B cell (primary cell): ENCODE measurements at regions not wholly inside any gene's neighbourhood (a gene's known extent, or its start where the extent isn't known, plus 50 kb on each side); places are given as distances from the start of the nearest gene placed in this dataset.

Experiments used
- ATAC-seq: fragments of 200-7000 bp; cut with Tn5 transposase; one replicate; pipeline ENCODE4 v1.10.0; 2021; ENCODE audit warnings: low read depth, mild to moderate bottlenecking, moderate number of reproducible peaks, moderate library complexity
- CTCF ChIA-PET: fragments of 350-600 bp; sonication (Branson Sonifier 250); formaldehyde crosslinking; loops from one replicate; lab custom pipeline; 2021; ENCODE audit warnings: antibody characterized with exemption, inconsistent platforms; lab: Charles Lee
- POLR2A ChIA-PET: fragments of 350-600 bp; sonication (Branson Sonifier 250); formaldehyde crosslinking; loops from one replicate; lab custom pipeline; 2021; ENCODE audit warnings: antibody characterized with exemption; lab: Charles Lee
- DNase-seq: peaks from one replicate; pipeline ENCODE4 v3.0.0; 2013
- H2AFZ ChIP-seq: 2 replicates; pipeline ENCODE4 v1.6.1; 2012; ENCODE audit warnings: mild to moderate bottlenecking, low read depth, low read length; ENCODE audit not compliant: insufficient read depth, poor library complexity, severe bottlenecking
- H3K27ac ChIP-seq, 2 donors: 1 replicate in 1 of 2; 2 replicates in 1 of 2; pipeline ENCODE4 v1.5.1; 2012 to 2013; ENCODE audit warnings: low read length in 2 of 2, mild to moderate bottlenecking in 2 of 2, moderate library complexity in 1 of 2
- H3K27me3 ChIP-seq, 4 experiments: fragments of 200-600 bp in 1 of 4; sonication (generic) in 1 of 4; replicated peaks in 1 of 4; 1 replicate in 2 of 4; 2 replicates in 2 of 4; pipeline versions ENCODE4 v1.6.1 to v1.7.0; 2013 to 2016; ENCODE audit warnings: low read length in 3 of 4, mild to moderate bottlenecking in 2 of 4, mixed read lengths in 1 of 4, moderate library complexity in 1 of 4; ENCODE audit not compliant: insufficient read depth in 4 of 4, control insufficient read depth in 3 of 4; ENCODE audit errors: control extremely low read depth in 1 of 4
- H3K36me3 ChIP-seq, 2 experiments: replicated peaks in 1 of 2; 1 replicate in 1 of 2; 2 replicates in 1 of 2; pipeline versions ENCODE4 v1.6.1 to v1.7.1; 2013; ENCODE audit warnings: low read length in 1 of 2; ENCODE audit not compliant: insufficient read depth in 2 of 2, control insufficient read depth in 1 of 2; ENCODE audit errors: control extremely low read depth in 1 of 2, extremely low read depth in 1 of 2
- H3K4me1 ChIP-seq, 2 donors: fragments of 200-600 bp in 1 of 2; sonication (generic) in 1 of 2; 1 replicate in 1 of 2; 2 replicates in 1 of 2; pipeline versions ENCODE4 v1.5.1 to v1.6.1; 2013 to 2017; ENCODE audit warnings: low read length in 2 of 2; ENCODE audit not compliant: control insufficient read depth in 2 of 2, insufficient read depth in 2 of 2
- H3K4me2 ChIP-seq: replicated peaks from 2 replicates; pipeline ENCODE3; 2012; ENCODE audit warnings: mild to moderate bottlenecking, low read depth, low read length; ENCODE audit not compliant: poor library complexity, severe bottlenecking
- H3K4me3 ChIP-seq, 5 experiments: fragments of 200-600 bp in 1 of 5; sonication (generic) in 1 of 5; 1 replicate in 3 of 5; 2 replicates in 2 of 5; pipeline versions ENCODE4 v1.5.1 to v1.7.0; 2011 to 2016; ENCODE audit warnings: low read length in 4 of 5, mild to moderate bottlenecking in 4 of 5, low read depth in 2 of 5, control low read depth in 1 of 5, moderate library complexity in 1 of 5; ENCODE audit not compliant: insufficient read depth in 1 of 5; ENCODE audit errors: control extremely low read depth in 1 of 5, extremely low read depth in 1 of 5
- H3K79me2 ChIP-seq: fragments of 200-600 bp; sonication (generic); one replicate; pipeline ENCODE4 v1.6.0; 2016; ENCODE audit warnings: low read length; ENCODE audit not compliant: control insufficient read depth, insufficient read depth
- H3K9ac ChIP-seq: fragments of 200-600 bp; sonication (generic); 2 replicates; pipeline ENCODE4 v1.6.1; 2017; ENCODE audit warnings: mild to moderate bottlenecking, low read length, moderate library complexity
- H3K9me3 ChIP-seq, 3 donors: one replicate each; pipeline versions ENCODE4 v1.6.1 to v1.7.1; 2013; ENCODE audit warnings: low read length in 2 of 3; ENCODE audit not compliant: control insufficient read depth in 2 of 3, insufficient read depth in 1 of 3; ENCODE audit errors: control extremely low read depth in 1 of 3
- H4K20me1 ChIP-seq: 2 replicates; pipeline ENCODE4 v1.6.0; 2012; ENCODE audit warnings: mild to moderate bottlenecking, low read length; ENCODE audit not compliant: insufficient read depth, control insufficient read depth, poor library complexity, severe bottlenecking
- H3K27ac Mint-ChIP-seq: one replicate; pipeline ENCODE4 v1.8.0; 2021; ENCODE audit warnings: mixed read lengths
- H3K27me3 Mint-ChIP-seq: one replicate; pipeline ENCODE4 v1.8.0; 2021; ENCODE audit warnings: mixed read lengths
- H3K4me1 Mint-ChIP-seq: one replicate; pipeline ENCODE4 v1.8.0; 2021; ENCODE audit warnings: mixed read lengths
- H3K4me3 Mint-ChIP-seq: one replicate; pipeline ENCODE4 v1.8.0; 2021; ENCODE audit warnings: mixed read lengths
- H3K9me3 Mint-ChIP-seq: one replicate; pipeline ENCODE4 v1.8.0; 2022; ENCODE audit warnings: mixed read lengths; ENCODE audit not compliant: insufficient read depth
- EZH2 ChIP-seq: IDR thresholded peaks from 2 replicates; pipeline ENCODE4 v1.6.1; 2012; ENCODE audit warnings: borderline replicate concordance, low read depth, mild to moderate bottlenecking, moderate library complexity, low read length; ENCODE audit not compliant: insufficient read depth, poor library complexity, severe bottlenecking
- WGBS: methylation state at CpG from one replicate; pipeline ENCODE4 v1.1.5; 2013; ENCODE audit warnings: missing lambda C conversion rate; ENCODE audit not compliant: insufficient coverage; 5-methylcytosine and 5-hydroxymethylcytosine counted together
- intact Hi-C: fragments of 100-400 bp; cut with micrococcal nuclease; formaldehyde crosslinking; loops from one replicate; pipeline ENCODE4 v1.10.0; 2022
- TF ChIP-seq, protein P1 (sequence below): fragments of 200-600 bp; IDR thresholded peaks from one replicate; pipeline ENCODE4 v1.8.0; 2022; ENCODE audit warnings: antibody characterized with exemption, mild to moderate bottlenecking

DNA sequence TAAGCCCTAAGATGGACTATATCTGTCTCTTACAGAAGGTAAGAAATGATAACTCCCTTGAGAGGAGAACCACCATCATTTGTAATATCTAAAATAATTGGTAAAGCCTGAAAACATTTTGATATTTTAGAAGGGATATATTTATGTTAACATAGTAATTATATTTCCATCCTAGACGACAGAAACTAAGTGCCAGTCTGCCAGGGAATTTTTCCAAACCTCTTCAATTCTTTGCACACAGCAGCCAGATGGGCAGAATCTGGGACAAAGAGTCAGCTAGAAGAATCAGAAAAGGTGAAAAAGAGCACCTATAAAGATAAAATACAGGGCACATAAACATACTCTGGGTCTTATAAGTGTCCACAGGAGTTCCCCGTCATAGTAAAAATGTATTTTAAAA, 70.0 kb upstream of the CBLB start:
- H4K20me1 ChIP-seq: no peaks in the 10 kb centered on the region
- no peak overlapping the region for H3K4me3 ChIP-seq
- H3K4me2 ChIP-seq: no peak overlapping the region
- H3K27ac ChIP-seq: no peak overlapping the region
- ChIA-PET CTCF (no interaction called here), POLR2A (interaction anchor here (0.6 kb wide), 1 partner anchor 318 kb away, joined by 4 read pairs; no protein-coding TSS in a partner anchor)
- no peaks in the 10 kb centered on the region for H3K9me3 ChIP-seq
- Mint-ChIP-seq H3K4me3 (no peak overlapping the region), H3K27me3 (no peaks in the 10 kb centered on the region), H3K9me3 (peaks cover 2% of the 10 kb centered on the region), H3K4me1 (no peaks in the 10 kb centered on the region), H3K27ac (no peak overlapping the region)
- H3K27me3 ChIP-seq: no peaks in the 10 kb centered on the region
- no peaks in the 10 kb centered on the region for H3K4me1 ChIP-seq
- H3K9ac ChIP-seq: no peak overlapping the region
- no peak for TF ChIP-seq EZH2
- TF ChIP-seq, protein P1, sequence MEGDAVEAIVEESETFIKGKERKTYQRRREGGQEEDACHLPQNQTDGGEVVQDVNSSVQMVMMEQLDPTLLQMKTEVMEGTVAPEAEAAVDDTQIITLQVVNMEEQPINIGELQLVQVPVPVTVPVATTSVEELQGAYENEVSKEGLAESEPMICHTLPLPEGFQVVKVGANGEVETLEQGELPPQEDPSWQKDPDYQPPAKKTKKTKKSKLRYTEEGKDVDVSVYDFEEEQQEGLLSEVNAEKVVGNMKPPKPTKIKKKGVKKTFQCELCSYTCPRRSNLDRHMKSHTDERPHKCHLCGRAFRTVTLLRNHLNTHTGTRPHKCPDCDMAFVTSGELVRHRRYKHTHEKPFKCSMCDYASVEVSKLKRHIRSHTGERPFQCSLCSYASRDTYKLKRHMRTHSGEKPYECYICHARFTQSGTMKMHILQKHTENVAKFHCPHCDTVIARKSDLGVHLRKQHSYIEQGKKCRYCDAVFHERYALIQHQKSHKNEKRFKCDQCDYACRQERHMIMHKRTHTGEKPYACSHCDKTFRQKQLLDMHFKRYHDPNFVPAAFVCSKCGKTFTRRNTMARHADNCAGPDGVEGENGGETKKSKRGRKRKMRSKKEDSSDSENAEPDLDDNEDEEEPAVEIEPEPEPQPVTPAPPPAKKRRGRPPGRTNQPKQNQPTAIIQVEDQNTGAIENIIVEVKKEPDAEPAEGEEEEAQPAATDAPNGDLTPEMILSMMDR: no peak
- intact Hi-C loops: no loop called here
- no CpG with 5 or more reads among the region's 2 CpGs for WGBS
- H3K36me3 ChIP-seq: no peaks in the 10 kb centered on the region
- DNase-seq (no peak), ATAC-seq (no peak)
- H3K79me2 ChIP-seq: no peaks in the 10 kb centered on the region
- H2AFZ ChIP-seq: no peak overlapping the region

DNA sequence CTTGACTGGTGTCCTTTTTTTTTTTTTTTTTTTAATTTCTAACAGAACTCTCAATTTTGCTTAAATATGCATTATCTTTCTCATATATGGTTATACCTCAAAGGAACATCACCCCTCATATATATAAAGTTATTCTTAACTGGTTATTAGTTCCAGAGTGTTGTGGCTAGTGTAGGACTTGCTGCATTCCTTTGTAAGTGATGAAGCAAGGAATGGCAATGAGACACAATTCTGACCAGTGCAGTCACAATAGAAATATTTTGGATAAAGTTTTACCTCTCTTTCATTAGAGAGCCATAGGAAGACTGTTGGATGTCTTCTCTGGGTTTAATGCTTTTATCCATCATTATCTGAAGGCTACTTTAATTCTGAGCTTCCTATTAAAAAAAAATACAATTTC, 75.5 kb upstream of the CBLB start:
- Histone ChIP-seq H3K4me1 (no peaks in the 10 kb centered on the region), H3K9ac (no peak overlapping the region), H3K27me3 (no peaks in the 10 kb centered on the region), H3K27ac (no peak overlapping the region), H3K36me3 (no peaks in the 10 kb centered on the region), H3K9me3 (no peaks in the 10 kb centered on the region), H3K4me3 (no peak overlapping the region), H4K20me1 (no peaks in the 10 kb centered on the region), H3K4me2 (no peak overlapping the region), H3K79me2 (no peaks in the 10 kb centered on the region), H2AFZ (no peak overlapping the region)
- intact Hi-C loops: no loop called here
- POLR2A ChIA-PET: no interaction called here
- DNase-seq (no peak), ATAC-seq (no peak)
- H3K4me1 Mint-ChIP-seq: no peaks in the 10 kb centered on the region
- no peak overlapping the region for H3K4me3 Mint-ChIP-seq
- CTCF ChIA-PET: no interaction called here
- no peaks in the 10 kb centered on the region for H3K9me3 Mint-ChIP-seq
- no peak for TF ChIP-seq EZH2
- TF ChIP-seq, protein P1: no peak
- H3K27me3 Mint-ChIP-seq: no peaks in the 10 kb centered on the region
- H3K27ac Mint-ChIP-seq: no peak overlapping the region
